T-cell (primary cell): ENCODE measurements at regions not wholly inside any gene's neighbourhood (a gene's known extent, or its start where the extent isn't known, plus 50 kb on each side); places are given as distances from the start of the nearest gene placed in this dataset.

Experiments used
- ATAC-seq, 4 experiments: fragments of 200-7000 bp in 3 of 4; fragments of 150-1000 bp in 1 of 4; cut with Tn5 transposase; replicated peaks in 1 of 4; 1 replicate in 3 of 4; 2 replicates in 1 of 4; pipeline ENCODE4 v1.10.0; 2021; ENCODE audit warnings: moderate library complexity in 3 of 4, mild to moderate bottlenecking in 2 of 4, moderate number of reproducible peaks in 1 of 4
- CTCF ChIA-PET, 2 donors: fragments of 300-600 bp; sonication (Branson Sonifier 250); formaldehyde crosslinking; loops; one replicate each; lab custom pipeline; 2022; ENCODE audit warnings: antibody characterized with exemption in 2 of 2; lab: Charles Lee
- POLR2A ChIA-PET, 2 donors: fragments of 300-600 bp; sonication (Branson Sonifier 250); formaldehyde crosslinking; loops; one replicate each; lab custom pipeline; 2022; ENCODE audit warnings: antibody characterized with exemption in 2 of 2; lab: Charles Lee
- DNase-seq, 35 experiments: peaks; one replicate each; pipeline versions ENCODE4 v3.0.0 to v3.0.0-alpha.2; 2013 to 2023
- H3K27ac ChIP-seq: one replicate; pipeline ENCODE4 v1.5.1; 2013; ENCODE audit warnings: low read length
- H3K27me3 ChIP-seq, 2 experiments: replicated peaks in 1 of 2; 1 replicate in 1 of 2; 2 replicates in 1 of 2; pipeline versions ENCODE4 v1.6.1 to v1.7.0; 2013; ENCODE audit warnings: low read length in 1 of 2, mixed read lengths in 1 of 2; ENCODE audit not compliant: control insufficient read depth in 2 of 2, insufficient read depth in 2 of 2; ENCODE audit errors: extremely low read depth in 1 of 2
- H3K36me3 ChIP-seq, 2 donors: 1 replicate in 1 of 2; 2 replicates in 1 of 2; pipeline versions ENCODE4 v1.6.1 to v1.7.0; 2013; ENCODE audit warnings: low read length in 1 of 2; ENCODE audit not compliant: control insufficient read depth in 2 of 2, insufficient read depth in 1 of 2; ENCODE audit errors: extremely low read depth in 1 of 2
- H3K4me1 ChIP-seq, 2 experiments: 1 replicate in 1 of 2; 2 replicates in 1 of 2; pipeline versions ENCODE4 v1.6.1 to v1.7.0; 2013; ENCODE audit warnings: low read length in 2 of 2, mixed read lengths in 1 of 2; ENCODE audit not compliant: insufficient read depth in 2 of 2, control insufficient read depth in 1 of 2; ENCODE audit errors: extremely low read depth in 1 of 2
- H3K4me3 ChIP-seq, 2 donors: 1 replicate in 1 of 2; 2 replicates in 1 of 2; pipeline versions ENCODE4 v1.5.1 to v1.7.0; 2013; ENCODE audit warnings: mild to moderate bottlenecking in 2 of 2, low read length in 1 of 2, moderate library complexity in 1 of 2; ENCODE audit not compliant: control insufficient read depth in 1 of 2; ENCODE audit errors: extremely low read depth in 1 of 2
- H3K9me3 ChIP-seq: 2 replicates; pipeline ENCODE4 v1.7.0; 2013
- H3K27ac Mint-ChIP-seq, 2 donors: one replicate each; pipeline ENCODE4 v1.8.0; 2020 to 2021; ENCODE audit warnings: mild to moderate bottlenecking in 2 of 2, mixed read lengths in 2 of 2
- H3K27me3 Mint-ChIP-seq, 2 donors: one replicate each; pipeline ENCODE4 v1.8.0; 2021 to 2022; ENCODE audit warnings: mixed read lengths in 2 of 2
- H3K36me3 Mint-ChIP-seq: one replicate; pipeline ENCODE4 v1.8.0; 2021; ENCODE audit warnings: mixed read lengths
- H3K4me1 Mint-ChIP-seq, 3 donors: one replicate each; pipeline ENCODE4 v1.8.0; 2020 to 2022; ENCODE audit warnings: mixed read lengths in 3 of 3, mild to moderate bottlenecking in 1 of 3
- H3K4me3 Mint-ChIP-seq, 3 donors: one replicate each; pipeline ENCODE4 v1.8.0; 2020 to 2022; ENCODE audit warnings: mild to moderate bottlenecking in 3 of 3, mixed read lengths in 3 of 3, moderate library complexity in 3 of 3
- H3K9me3 Mint-ChIP-seq, 3 donors: one replicate each; pipeline ENCODE4 v1.8.0; 2020 to 2022; ENCODE audit warnings: mixed read lengths in 3 of 3
- WGBS: methylation state at CpG from one replicate; pipeline ENCODE4 v1.1.5; 2013; ENCODE audit warnings: missing lambda C conversion rate; ENCODE audit not compliant: insufficient coverage; 5-methylcytosine and 5-hydroxymethylcytosine counted together

DNA sequence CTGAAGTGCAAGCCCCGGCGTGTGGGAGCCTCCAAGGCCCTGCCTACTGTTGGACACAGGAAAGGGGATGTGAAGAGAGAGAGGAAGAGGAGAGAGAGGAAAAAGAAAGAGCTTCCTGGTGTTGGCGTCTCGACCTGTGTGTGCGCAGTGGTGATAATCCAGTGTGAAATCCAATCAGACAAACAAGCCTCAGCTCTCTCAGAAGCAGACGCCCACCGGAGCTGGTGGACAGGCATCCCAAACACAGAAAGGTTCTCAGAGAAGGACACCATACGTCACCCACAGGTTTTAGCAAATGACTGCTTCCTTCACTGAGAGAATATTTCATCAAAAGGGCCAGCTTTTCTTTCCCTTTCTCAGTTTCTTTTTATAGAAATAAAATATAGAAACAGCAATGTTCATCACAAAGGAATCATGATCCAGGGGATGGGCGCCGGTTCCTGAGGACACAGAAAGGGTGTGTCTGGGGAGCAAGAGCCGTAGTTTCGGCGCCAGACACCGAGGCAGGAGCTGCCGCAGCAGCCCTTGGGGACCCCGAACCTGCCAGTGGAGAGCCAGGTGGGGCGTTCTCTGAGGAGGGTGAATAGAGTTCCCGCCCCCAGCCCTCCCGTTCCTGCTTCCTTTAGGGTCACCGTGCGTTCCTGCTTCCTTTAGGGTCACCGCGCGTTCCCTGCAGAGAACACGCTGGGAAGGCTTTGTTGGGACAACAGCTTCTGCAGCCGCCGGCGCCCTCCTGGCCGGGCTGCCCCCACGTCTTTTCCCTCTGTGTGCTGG lies 145.8 kb upstream of the SOX1 start:
- Mint-ChIP-seq H3K27me3 (peaks cover 5 to 6% of the 10 kb centered on the region in 2 donors), H3K27ac (no peak overlapping the region), H3K4me3 (no peak overlapping the region), H3K4me1 (no peaks in the 10 kb centered on the region), H3K36me3 (no peaks in the 10 kb centered on the region), H3K9me3 (no peaks in the 10 kb centered on the region)
- 41% methylated on average over 29 of the region's 30 CpGs for WGBS
- Histone ChIP-seq H3K27ac (no peak overlapping the region), H3K4me1 (no peaks in the 10 kb centered on the region), H3K4me3 (no peak overlapping the region), H3K36me3 (no peaks in the 10 kb centered on the region), H3K27me3 (peaks cover 0 to 13% of the 10 kb centered on the region in 2 experiments), H3K9me3 (no peaks in the 10 kb centered on the region)
- DNase-seq (no peak), ATAC-seq (no peak)
- POLR2A ChIA-PET, result no interaction called here
- CTCF ChIA-PET, result no interaction called here

GRCh38 chr13:111922086-111922485 lies 144.9 kb upstream of the SOX1 start:
- H3K9me3 ChIP-seq, result no peaks in the 10 kb centered on the region
- H3K27me3 ChIP-seq, result peaks cover 0 to 14% of the 10 kb centered on the region in 2 experiments
- H3K4me1 ChIP-seq, result no peaks in the 10 kb centered on the region
- no peak overlapping the region for H3K4me3 ChIP-seq
- ChIA-PET CTCF (no interaction called here), POLR2A (no interaction called here)
- Mint-ChIP-seq H3K27ac (no peak overlapping the region), H3K36me3 (no peaks in the 10 kb centered on the region), H3K4me1 (no peaks in the 10 kb centered on the region), H3K4me3 (no peak overlapping the region), H3K9me3 (no peaks in the 10 kb centered on the region), H3K27me3 (peaks cover 5 to 10% of the 10 kb centered on the region in 2 donors)
- 100% methylated on average over 1 of the region's 10 CpGs for WGBS
- no peak overlapping the region for H3K27ac ChIP-seq
- ATAC-seq, result no peak
- no peaks in the 10 kb centered on the region for H3K36me3 ChIP-seq
- no peak for DNase-seq

- no peak overlapping the region for H3K27ac Mint-ChIP-seq
- H3K4me3 ChIP-seq, result no peak overlapping the region
- WGBS, result 79% methylated on average over 5 of the region's 5 CpGs
- H3K4me1 ChIP-seq, result no peaks in the 10 kb centered on the region
- H3K4me1 Mint-ChIP-seq, result no peaks in the 10 kb centered on the region
- peaks cover 0 to 14% of the 10 kb centered on the region in 2 experiments for H3K27me3 ChIP-seq
- ATAC-seq, result no peak
- CTCF ChIA-PET, result no interaction called here
- no peak overlapping the region for H3K27ac ChIP-seq
- no peak overlapping the region for H3K4me3 Mint-ChIP-seq
- no peaks in the 10 kb centered on the region for H3K9me3 ChIP-seq
- no peaks in the 10 kb centered on the region for H3K9me3 Mint-ChIP-seq
- H3K36me3 ChIP-seq, result no peaks in the 10 kb centered on the region
- H3K27me3 Mint-ChIP-seq, result peaks cover 3 to 10% of the 10 kb centered on the region in 2 donors
- POLR2A ChIA-PET, result no interaction called here
- DNase-seq, result no peak
- no peaks in the 10 kb centered on the region for H3K36me3 Mint-ChIP-seq
These were observed 143.5 kb upstream of the SOX1 start for GRCh38 chr13:111923439-111923838.

DNA sequence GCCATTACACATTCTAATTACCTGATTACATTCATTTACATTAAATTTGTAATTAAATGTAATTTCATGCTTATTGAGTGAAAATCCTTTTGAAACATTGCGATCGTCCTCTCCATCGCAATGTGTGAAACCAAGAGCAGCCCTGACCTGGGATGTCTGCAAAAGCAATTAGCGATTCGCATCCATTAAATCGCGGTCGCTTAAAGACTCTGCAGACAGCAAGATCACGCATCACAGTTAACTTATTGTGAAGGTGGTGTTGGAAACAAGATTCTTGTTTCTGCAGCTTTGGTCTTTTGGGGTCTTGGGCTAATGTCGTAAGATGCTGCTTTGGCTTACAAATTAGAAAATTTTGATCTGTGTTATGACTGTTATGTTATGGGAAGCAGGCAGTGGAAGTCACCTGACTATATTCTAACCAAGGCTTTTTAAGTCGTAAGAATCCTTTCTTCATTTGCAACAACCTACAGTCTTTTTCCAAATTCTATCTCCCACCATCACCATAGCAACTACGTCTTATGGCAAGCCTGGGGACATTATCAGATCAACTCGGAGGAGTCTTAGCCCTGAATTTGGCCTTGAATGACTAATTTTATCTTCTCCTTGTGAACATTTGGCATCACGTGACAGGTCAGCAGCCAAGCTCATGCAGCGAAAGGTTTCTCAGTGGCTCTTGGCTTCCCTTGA lies 142.8 kb upstream of the SOX1 start:
- CTCF ChIA-PET, result no interaction called here
- POLR2A ChIA-PET, result no interaction called here
- Histone ChIP-seq H3K27ac (no peak overlapping the region), H3K9me3 (no peaks in the 10 kb centered on the region), H3K27me3 (peaks cover 0 to 14% of the 10 kb centered on the region in 2 experiments), H3K36me3 (no peaks in the 10 kb centered on the region), H3K4me1 (no peaks in the 10 kb centered on the region), H3K4me3 (no peak overlapping the region)
- Mint-ChIP-seq H3K27ac (no peak overlapping the region), H3K4me1 (no peaks in the 10 kb centered on the region), H3K9me3 (no peaks in the 10 kb centered on the region), H3K4me3 (no peak overlapping the region), H3K36me3 (no peaks in the 10 kb centered on the region), H3K27me3 (peaks cover 3 to 10% of the 10 kb centered on the region in 2 donors)
- WGBS, result 87% methylated on average over 6 of the region's 15 CpGs
- ATAC-seq (no peak), DNase-seq (no peak)

- H3K9me3 Mint-ChIP-seq, result no peaks in the 10 kb centered on the region
- no peak overlapping the region for H3K27ac Mint-ChIP-seq
- WGBS, result 77% methylated on average over 3 of the region's 6 CpGs
- POLR2A ChIA-PET, result no interaction called here
- H3K4me1 Mint-ChIP-seq, result no peaks in the 10 kb centered on the region
- CTCF ChIA-PET, result no interaction called here
- no peak for DNase-seq
- Histone ChIP-seq H3K27me3 (peaks cover 0 to 11% of the 10 kb centered on the region in 2 experiments), H3K9me3 (no peaks in the 10 kb centered on the region), H3K4me3 (no peak overlapping the region), H3K27ac (no peak overlapping the region), H3K4me1 (no peaks in the 10 kb centered on the region), H3K36me3 (no peaks in the 10 kb centered on the region)
- no peak for ATAC-seq
- no peak overlapping the region for H3K4me3 Mint-ChIP-seq
- H3K27me3 Mint-ChIP-seq, result peaks cover 1 to 9% of the 10 kb centered on the region in 2 donors
- no peaks in the 10 kb centered on the region for H3K36me3 Mint-ChIP-seq
These were observed 142.3 kb upstream of the SOX1 start for GRCh38 chr13:111924678-111925075.

DNA sequence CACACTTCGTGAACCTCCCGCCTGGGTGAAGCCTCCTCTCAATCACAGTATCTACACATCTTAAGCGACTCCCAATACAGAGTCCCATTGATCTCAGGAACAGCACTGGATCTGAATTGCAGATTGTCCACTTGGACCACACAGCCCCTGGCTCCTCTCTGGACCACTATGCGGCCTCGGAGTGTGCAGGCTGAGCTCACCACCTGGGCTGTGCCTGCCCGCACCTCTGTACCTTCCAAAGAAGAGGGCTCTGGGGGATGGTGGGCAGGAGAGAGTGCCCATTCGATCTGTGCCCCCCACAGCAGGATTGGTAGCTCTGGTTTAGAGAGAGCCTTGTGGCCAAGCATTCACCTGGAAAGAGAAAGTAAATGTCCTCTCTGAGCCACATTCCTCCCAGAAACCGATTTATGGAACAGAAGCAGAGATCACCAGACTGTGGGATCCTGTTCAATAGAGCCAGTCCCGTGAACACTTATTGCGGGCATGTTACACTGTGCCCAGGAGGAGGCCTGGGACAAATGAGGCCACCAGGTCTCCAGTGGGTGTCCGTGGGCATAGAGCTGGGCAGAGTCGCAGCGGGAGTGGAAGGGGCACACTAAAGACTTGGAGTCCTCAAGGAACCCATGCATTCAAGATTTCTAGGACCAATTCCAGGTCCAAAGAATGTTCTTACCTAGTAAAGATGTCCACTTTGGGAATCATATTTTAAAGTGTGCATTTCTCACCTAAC lies 141.6 kb upstream of the SOX1 start:
- ATAC-seq (no peak), DNase-seq (no peak)
- H3K27me3 ChIP-seq, result peaks cover 0 to 9% of the 10 kb centered on the region in 2 experiments
- no peak overlapping the region for H3K27ac Mint-ChIP-seq
- POLR2A ChIA-PET, result no interaction called here
- no peak overlapping the region for H3K27ac ChIP-seq
- no peaks in the 10 kb centered on the region for H3K4me1 Mint-ChIP-seq
- no peak overlapping the region for H3K4me3 ChIP-seq
- H3K36me3 ChIP-seq, result no peaks in the 10 kb centered on the region
- no peaks in the 10 kb centered on the region for H3K9me3 ChIP-seq
- H3K4me3 Mint-ChIP-seq, result no peak overlapping the region
- CTCF ChIA-PET, result no interaction called here
- H3K27me3 Mint-ChIP-seq, result peaks cover 0 to 7% of the 10 kb centered on the region in 2 donors
- H3K9me3 Mint-ChIP-seq, result no peaks in the 10 kb centered on the region
- H3K36me3 Mint-ChIP-seq, result no peaks in the 10 kb centered on the region
- no peaks in the 10 kb centered on the region for H3K4me1 ChIP-seq
- WGBS, result 83% methylated on average over 12 of the region's 13 CpGs
